ENCODE measurements at regions not wholly inside any gene's neighbourhood (a gene's known extent, or its start where the extent isn't known, plus 50 kb on each side); places are given as distances from the start of the nearest gene placed in this dataset.

GRCh38 chr1:234706931-234707330, 97.0 kb upstream of the IRF2BP2 start:
- TF ChIP-seq CTCF (IDR thresholded peaks at IDR 0.05), result no peak
- ATAC-seq (ENCODE audit: insufficient number of reproducible peaks, low FRiP score, low read depth) (no peak), DNase-seq (ENCODE audit: low spot score) (no peak)
- no peak overlapping the region for H3K4me3 ChIP-seq
- H3K9me3 ChIP-seq, result no peaks in the 10 kb centered on the region
- H3K36me3 ChIP-seq, result no peaks in the 10 kb centered on the region
- no peaks in the 10 kb centered on the region for H3K4me1 ChIP-seq (ENCODE audit: control insufficient read depth in 1 of 2, low read depth in 2 of 2)
- no peak overlapping the region for H3K27ac ChIP-seq
- H3K27me3 ChIP-seq (replicated peaks; ENCODE audit: insufficient read depth), result no peaks in the 10 kb centered on the region

- DNase-seq (ENCODE audit: low spot score), result no peak
- Histone ChIP-seq H3K4me1 (ENCODE audit: control insufficient read depth in 1 of 2, low read depth in 2 of 2) (no peaks in the 10 kb centered on the region), H3K27me3 (replicated peaks; ENCODE audit: insufficient read depth) (no peaks in the 10 kb centered on the region), H3K9me3 (no peaks in the 10 kb centered on the region), H3K36me3 (no peaks in the 10 kb centered on the region), H3K27ac (no peak overlapping the region), H3K4me3 (no peak overlapping the region)
- TF ChIP-seq CTCF (IDR thresholded peaks at IDR 0.05), result no peak
- ATAC-seq (ENCODE audit: insufficient number of reproducible peaks, low FRiP score, low read depth), result no peak
Measured at GRCh38 chr1:234706199-234706598, 96.2 kb upstream of the IRF2BP2 start.

GRCh38 chr1:234705615-234706014, 95.6 kb upstream of the IRF2BP2 start:
- no peak for ATAC-seq (ENCODE audit: insufficient number of reproducible peaks, low FRiP score, low read depth)
- H3K4me1 ChIP-seq (ENCODE audit: control insufficient read depth in 1 of 2, low read depth in 2 of 2), result peaks cover 0 to 2% of the 10 kb centered on the region in 2 donors
- no peaks in the 10 kb centered on the region for H3K36me3 ChIP-seq
- H3K4me3 ChIP-seq, result no peak overlapping the region
- H3K9me3 ChIP-seq, result no peaks in the 10 kb centered on the region
- TF ChIP-seq CTCF (IDR thresholded peaks at IDR 0.05), result no peak
- no peak overlapping the region for H3K27ac ChIP-seq
- H3K27me3 ChIP-seq (replicated peaks; ENCODE audit: insufficient read depth), result no peaks in the 10 kb centered on the region
- DNase-seq (ENCODE audit: low spot score), result no peak

GRCh38 chr1:234704106-234704887, 94.3 kb upstream of the IRF2BP2 start:
- H3K4me1 ChIP-seq (ENCODE audit: control insufficient read depth in 1 of 2, low read depth in 2 of 2), result peaks cover 0 to 14% of the 10 kb centered on the region in 2 donors
- no peak for ATAC-seq (ENCODE audit: insufficient number of reproducible peaks, low FRiP score, low read depth)
- H3K9me3 ChIP-seq, result no peaks in the 10 kb centered on the region
- no peak for TF ChIP-seq CTCF (IDR thresholded peaks at IDR 0.05)
- no peak overlapping the region for H3K4me3 ChIP-seq
- no peaks in the 10 kb centered on the region for H3K36me3 ChIP-seq
- no peak overlapping the region for H3K27ac ChIP-seq
- no peak for DNase-seq (ENCODE audit: low spot score)
- H3K27me3 ChIP-seq (replicated peaks; ENCODE audit: insufficient read depth), result no peaks in the 10 kb centered on the region

GRCh38 chr1:234702342-234703000, 92.5 kb upstream of the IRF2BP2 start:
- H3K27me3 ChIP-seq (replicated peaks; ENCODE audit: insufficient read depth), result no peaks in the 10 kb centered on the region
- no peak for ATAC-seq (ENCODE audit: insufficient number of reproducible peaks, low FRiP score, low read depth)
- H3K9me3 ChIP-seq, result no peaks in the 10 kb centered on the region
- H3K4me3 ChIP-seq, result no peak overlapping the region
- no peak overlapping the region for H3K27ac ChIP-seq
- H3K4me1 ChIP-seq (ENCODE audit: control insufficient read depth in 1 of 2, low read depth in 2 of 2), result peaks cover 0 to 14% of the 10 kb centered on the region in 2 donors
- H3K36me3 ChIP-seq, result no peaks in the 10 kb centered on the region
- TF ChIP-seq CTCF (IDR thresholded peaks at IDR 0.05), result no peak
- DNase-seq (ENCODE audit: low spot score), result no peak

All from thoracic aorta (tissue), 2 donors.